ENCODE measurements at regions not wholly inside any gene's neighbourhood (a gene's known extent, or its start where the extent isn't known, plus 50 kb on each side); places are given as distances from the start of the nearest gene placed in this dataset.

DNA sequence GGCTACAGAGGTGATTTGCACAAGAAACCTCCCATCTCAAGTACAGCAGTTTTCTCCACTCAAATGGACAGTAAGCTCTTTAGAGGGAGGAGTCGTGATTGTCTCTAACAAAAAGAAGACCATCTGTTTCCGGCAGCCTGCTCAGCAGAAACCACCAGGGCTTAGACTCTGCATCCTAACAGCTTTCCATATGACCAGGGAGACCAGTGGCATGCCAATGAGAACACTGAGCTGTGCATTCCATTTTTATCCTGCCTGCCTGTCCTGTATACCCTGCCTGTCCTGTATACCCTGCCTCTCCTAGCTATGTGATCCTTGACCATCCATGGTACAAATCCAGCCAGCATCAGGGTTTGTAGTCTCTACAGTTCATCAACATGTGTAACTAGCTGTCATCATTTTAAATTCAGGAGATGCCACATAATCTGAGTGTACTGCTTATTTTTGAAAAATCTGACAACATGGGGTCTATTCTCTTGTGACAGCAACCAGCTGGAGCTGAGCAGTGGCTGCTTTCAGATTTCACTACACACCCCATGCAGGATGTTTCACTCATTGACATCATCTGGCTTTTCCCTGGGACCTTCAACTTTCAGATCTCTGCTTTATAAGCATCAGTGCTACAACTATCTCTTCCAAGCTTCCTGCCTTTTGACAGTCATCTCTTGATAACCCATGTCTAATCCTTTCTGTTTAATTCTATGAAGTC lies 50.5 kb upstream of the POU2AF2 start:
- no peaks in the 10 kb centered on the region for H3K9me3 ChIP-seq
- H3K4me1 ChIP-seq = no peaks in the 10 kb centered on the region
- DNase-seq = no peak
- H3K36me3 ChIP-seq = no peaks in the 10 kb centered on the region
- no peak for TF ChIP-seq POLR2A (IDR thresholded peaks at IDR 0.05)
- no peak overlapping the region for H3K27ac ChIP-seq
- H3K4me3 ChIP-seq = no peak overlapping the region
- no peaks in the 10 kb centered on the region for H3K27me3 ChIP-seq

DNA sequence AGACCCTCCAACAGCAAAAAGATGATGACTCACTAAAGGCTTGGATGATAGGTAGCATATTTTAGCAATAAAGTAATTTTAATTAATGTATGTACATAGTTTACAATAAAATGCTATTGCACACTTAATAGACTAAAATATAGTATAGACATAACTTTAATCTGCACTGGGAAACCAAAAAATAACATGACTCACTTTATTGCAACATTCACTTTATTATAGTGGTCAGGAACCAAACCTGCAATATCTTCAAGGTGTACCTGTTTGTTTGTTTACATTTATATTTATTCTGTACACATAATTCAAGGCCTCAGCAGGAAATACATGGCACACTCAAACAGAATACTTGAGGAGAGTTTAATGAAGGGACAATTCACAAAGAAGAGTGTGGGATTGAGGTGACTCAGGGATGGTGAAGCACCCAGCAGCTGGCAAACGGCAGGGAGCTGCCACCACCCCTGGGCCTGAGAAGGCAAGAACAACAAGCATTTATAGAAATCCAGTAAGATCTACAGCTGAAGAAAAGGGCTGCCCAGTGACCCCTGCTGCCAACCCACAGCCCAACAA lies 51.5 kb upstream of the POU2AF2 start:
- no peaks in the 10 kb centered on the region for H3K36me3 ChIP-seq
- H3K27me3 ChIP-seq = no peaks in the 10 kb centered on the region
- no peaks in the 10 kb centered on the region for H3K9me3 ChIP-seq
- DNase-seq = no peak
- H3K27ac ChIP-seq = no peak overlapping the region
- no peak overlapping the region for H3K4me3 ChIP-seq
- H3K4me1 ChIP-seq = no peaks in the 10 kb centered on the region
- TF ChIP-seq POLR2A (IDR thresholded peaks at IDR 0.05) = no peak
- TF ChIP-seq, protein P1, sequence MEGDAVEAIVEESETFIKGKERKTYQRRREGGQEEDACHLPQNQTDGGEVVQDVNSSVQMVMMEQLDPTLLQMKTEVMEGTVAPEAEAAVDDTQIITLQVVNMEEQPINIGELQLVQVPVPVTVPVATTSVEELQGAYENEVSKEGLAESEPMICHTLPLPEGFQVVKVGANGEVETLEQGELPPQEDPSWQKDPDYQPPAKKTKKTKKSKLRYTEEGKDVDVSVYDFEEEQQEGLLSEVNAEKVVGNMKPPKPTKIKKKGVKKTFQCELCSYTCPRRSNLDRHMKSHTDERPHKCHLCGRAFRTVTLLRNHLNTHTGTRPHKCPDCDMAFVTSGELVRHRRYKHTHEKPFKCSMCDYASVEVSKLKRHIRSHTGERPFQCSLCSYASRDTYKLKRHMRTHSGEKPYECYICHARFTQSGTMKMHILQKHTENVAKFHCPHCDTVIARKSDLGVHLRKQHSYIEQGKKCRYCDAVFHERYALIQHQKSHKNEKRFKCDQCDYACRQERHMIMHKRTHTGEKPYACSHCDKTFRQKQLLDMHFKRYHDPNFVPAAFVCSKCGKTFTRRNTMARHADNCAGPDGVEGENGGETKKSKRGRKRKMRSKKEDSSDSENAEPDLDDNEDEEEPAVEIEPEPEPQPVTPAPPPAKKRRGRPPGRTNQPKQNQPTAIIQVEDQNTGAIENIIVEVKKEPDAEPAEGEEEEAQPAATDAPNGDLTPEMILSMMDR (IDR thresholded peaks at IDR 0.05) = no peak

DNA sequence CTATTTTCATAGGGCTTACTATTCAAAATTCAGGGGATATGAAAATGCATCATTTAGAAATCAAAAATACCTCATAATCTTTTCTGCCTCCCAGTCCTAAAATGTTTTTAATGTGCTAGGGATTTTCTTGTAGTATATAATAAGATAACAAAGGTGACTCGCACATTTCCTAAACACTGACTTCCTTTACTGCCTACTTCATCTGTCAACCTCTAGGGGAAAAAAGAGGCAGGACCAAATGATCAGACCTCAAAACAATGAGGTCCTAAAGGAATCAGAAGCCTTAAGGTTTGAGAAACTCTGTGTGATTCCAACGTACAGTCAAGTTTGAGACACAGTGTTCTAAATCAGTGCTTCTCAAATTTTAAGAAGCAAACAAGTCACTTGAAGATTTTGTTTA lies 56.1 kb upstream of the POU2AF2 start:
- DNase-seq = no peak
- Histone ChIP-seq H3K27ac (no peak overlapping the region), H3K4me3 (no peak overlapping the region)

DNA sequence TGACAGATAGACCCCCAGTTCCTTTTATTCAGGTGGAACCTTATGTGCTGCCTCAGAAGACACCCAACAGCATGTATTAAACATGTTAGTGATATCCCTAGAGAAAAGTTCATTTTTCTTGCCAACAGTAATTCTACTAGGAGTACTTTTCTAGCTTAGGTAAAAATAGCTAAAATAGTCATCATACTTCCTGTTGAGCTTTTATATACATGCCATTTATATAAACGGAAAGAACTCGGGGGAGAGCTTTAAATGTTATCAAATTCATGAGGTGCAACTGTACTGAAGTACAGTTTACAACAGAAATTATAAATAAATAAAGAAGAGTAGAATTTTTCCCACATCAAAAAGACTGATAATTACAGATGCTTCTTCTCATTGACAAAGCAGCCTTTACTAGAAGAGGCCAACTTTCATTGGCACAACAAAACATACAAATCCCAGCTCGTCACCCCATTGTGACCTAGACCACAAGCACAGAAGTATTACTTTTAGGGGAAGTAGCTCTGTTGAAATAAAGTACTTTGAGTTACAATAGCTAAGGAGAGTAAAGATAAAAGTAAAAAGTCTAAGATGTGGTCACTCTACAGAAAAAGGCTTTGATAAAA lies 59.1 kb upstream of the POU2AF2 start:
- H3K9me3 ChIP-seq = no peaks in the 10 kb centered on the region
- no peaks in the 10 kb centered on the region for H3K4me1 ChIP-seq
- TF ChIP-seq, protein P1 (IDR thresholded peaks at IDR 0.05) = no peak
- no peak for TF ChIP-seq POLR2A (IDR thresholded peaks at IDR 0.05)
- H3K36me3 ChIP-seq = no peaks in the 10 kb centered on the region
- H3K4me3 ChIP-seq = no peak overlapping the region
- no peak for DNase-seq
- H3K27ac ChIP-seq = no peak overlapping the region
- no peaks in the 10 kb centered on the region for H3K27me3 ChIP-seq

More for the DNA sequence above, 56.1 kb upstream of the POU2AF2 start:
- H3K27me3 ChIP-seq = no peaks in the 10 kb centered on the region
- H3K36me3 ChIP-seq = no peaks in the 10 kb centered on the region
- no peaks in the 10 kb centered on the region for H3K9me3 ChIP-seq
- H3K4me1 ChIP-seq = no peaks in the 10 kb centered on the region
- TF ChIP-seq POLR2A (IDR thresholded peaks at IDR 0.05) = no peak
- TF ChIP-seq, protein P1 (IDR thresholded peaks at IDR 0.05) = no peak

DNA sequence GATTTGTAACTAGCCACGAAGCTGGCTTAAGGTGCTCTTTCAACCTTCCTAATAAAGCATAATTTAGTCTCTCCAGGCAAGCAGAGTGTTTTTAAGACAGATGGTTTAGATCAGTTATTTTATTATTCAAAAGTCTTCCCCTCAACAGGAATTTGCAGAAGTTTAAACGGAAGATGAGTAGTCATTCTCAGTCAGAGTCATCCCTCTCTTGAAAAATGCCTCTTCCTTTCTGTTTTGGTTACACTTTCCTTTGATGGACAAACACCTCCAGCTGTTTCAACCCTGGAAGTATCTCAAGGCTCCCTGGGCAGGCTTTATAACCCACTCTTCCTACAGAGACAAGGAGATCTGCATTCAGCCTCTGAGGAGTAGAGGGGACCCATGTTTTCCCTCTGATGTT lies 60.3 kb upstream of the POU2AF2 start:
- H3K9me3 ChIP-seq = no peaks in the 10 kb centered on the region
- TF ChIP-seq, protein P1 (IDR thresholded peaks at IDR 0.05) = no peak
- TF ChIP-seq POLR2A (IDR thresholded peaks at IDR 0.05) = no peak
- H3K27me3 ChIP-seq = no peaks in the 10 kb centered on the region
- no peaks in the 10 kb centered on the region for H3K4me1 ChIP-seq
- no peak overlapping the region for H3K27ac ChIP-seq
- DNase-seq = no peak
- no peak overlapping the region for H3K4me3 ChIP-seq
- no peaks in the 10 kb centered on the region for H3K36me3 ChIP-seq

DNA sequence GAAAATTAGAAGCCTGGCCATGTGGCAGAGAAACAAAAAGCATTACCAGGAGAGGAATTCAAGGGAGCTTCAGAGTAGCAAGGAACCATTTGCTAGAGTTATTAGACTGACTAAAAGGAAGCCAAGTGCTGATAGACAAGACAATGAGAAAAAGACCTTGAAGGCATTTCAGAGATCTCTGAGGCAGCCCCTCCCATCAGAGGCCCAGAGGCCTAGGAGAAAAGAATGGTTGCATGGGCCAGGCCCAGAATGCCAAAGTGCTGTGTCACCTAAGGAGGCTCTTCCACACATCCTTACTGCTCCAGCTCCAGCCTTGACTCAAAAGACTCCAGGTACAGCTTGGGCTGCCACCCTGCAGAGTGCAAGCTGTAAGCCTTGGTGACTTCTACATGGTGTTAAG lies 61.8 kb upstream of the POU2AF2 start:
- Histone ChIP-seq H3K9me3 (no peaks in the 10 kb centered on the region), H3K27me3 (no peaks in the 10 kb centered on the region), H3K36me3 (no peaks in the 10 kb centered on the region), H3K4me3 (no peak overlapping the region), H3K4me1 (no peaks in the 10 kb centered on the region), H3K27ac (no peak overlapping the region)
- no peak for DNase-seq
- TF ChIP-seq, protein P1 (IDR thresholded peaks at IDR 0.05) = no peak
- TF ChIP-seq POLR2A (IDR thresholded peaks at IDR 0.05) = no peak
